ENCODE measurements at regions not wholly inside any gene's neighbourhood (a gene's known extent, or its start where the extent isn't known, plus 50 kb on each side); places are given as distances from the start of the nearest gene placed in this dataset.

GRCh38 chr13:80841414-80841813, 500.5 kb upstream of the SPRY2 start:
- no peak for TF ChIP-seq CTCF (IDR thresholded peaks at IDR 0.05)
- no peak for TF ChIP-seq POLR2A (IDR thresholded peaks at IDR 0.05)

Measured in sigmoid colon (tissue), 3 donors.